ENCODE measurements at regions not wholly inside any gene's neighbourhood (a gene's known extent, or its start where the extent isn't known, plus 50 kb on each side); places are given as distances from the start of the nearest gene placed in this dataset.

- Histone ChIP-seq H3K4me1 (replicated peaks in 1 of 4; ENCODE audit: control insufficient read depth in 3 of 4, insufficient read depth in 4 of 4, low read length in 3 of 4) (no peaks in the 10 kb centered on the region), H3K36me3 (ENCODE audit: control insufficient read depth in 2 of 4, insufficient read depth in 4 of 4, low read length in 3 of 4) (no peaks in the 10 kb centered on the region; a peak in 1 of 8 replicates), H2AK5ac (ENCODE audit: low read depth, low read length) (no peak overlapping the region), H3K14ac (ENCODE audit: insufficient read length) (no peak overlapping the region), H3K4me3 (ENCODE audit: extremely low read depth in 1 of 4, insufficient read depth in 2 of 4, low read depth in 3 of 4, low read length in 4 of 4) (no peak overlapping the region), H3K56ac (replicated peaks; ENCODE audit: insufficient read length, low read depth, low read length) (no peak overlapping the region), H4K8ac (ENCODE audit: extremely low read depth, insufficient read depth, low read length) (no peak overlapping the region), H4K20me1 (replicated peaks in 1 of 2; ENCODE audit: control insufficient read depth in 1 of 2, insufficient read depth in 2 of 2, low read length in 2 of 2) (no peaks in the 10 kb centered on the region), H2BK15ac (ENCODE audit: low read length) (no peak overlapping the region), H3K23me2 (ENCODE audit: low read depth, low read length) (no peaks in the 10 kb centered on the region), H3K18ac (ENCODE audit: extremely low read depth, low read length) (no peak overlapping the region), H3K23ac (ENCODE audit: insufficient read length) (no peak overlapping the region), H3K27ac (ENCODE audit: low read depth, low read length) (no peak overlapping the region), H2AFZ (ENCODE audit: low read length) (no peak overlapping the region), H4K91ac (replicated peaks; ENCODE audit: insufficient read length, low read length) (no peak overlapping the region), H3K4ac (replicated peaks; ENCODE audit: insufficient read length, low read depth, low read length) (no peak overlapping the region), H2BK20ac (ENCODE audit: low read length) (no peak overlapping the region), H3K9ac (replicated peaks in 1 of 4; ENCODE audit: extremely low read depth in 1 of 4, low read depth in 3 of 4, low read length in 3 of 4) (no peak overlapping the region), H2BK120ac (replicated peaks; ENCODE audit: low read depth, low read length) (no peak overlapping the region), H2BK12ac (ENCODE audit: low read depth, low read length) (no peak overlapping the region), H3K27me3 (replicated peaks in 1 of 4; ENCODE audit: control insufficient read depth in 3 of 4, extremely low read depth in 1 of 4, insufficient read depth in 3 of 4, low read length in 3 of 4) (no peaks in the 10 kb centered on the region), H4K5ac (ENCODE audit: insufficient read length, low read depth, low read length) (no peak overlapping the region), H3K4me2 (ENCODE audit: insufficient read depth in 1 of 2, low read depth in 2 of 2, low read length in 2 of 2) (no peak overlapping the region), H2BK5ac (ENCODE audit: low read depth, low read length) (no peak overlapping the region), H3K79me2 (ENCODE audit: control insufficient read depth in 1 of 2, insufficient read depth in 2 of 2, low read length in 2 of 2) (no peaks in the 10 kb centered on the region), H3K9me3 (ENCODE audit: insufficient read depth in 2 of 2, low read depth in 1 of 2, low read length in 1 of 2) (no peaks in the 10 kb centered on the region), H3K79me1 (ENCODE audit: low read depth, low read length) (no peaks in the 10 kb centered on the region)
- 87% methylated on average over 1 of the region's 1 CpG; no CpG with 5 or more reads in 1 of the 2 experiments for WGBS, 2 experiments (ENCODE audit: extremely low coverage in 1 of 2, insufficient coverage in 1 of 2, insufficient read length in 1 of 2, insufficient replicate concordance in 2 of 2, low coverage in 1 of 2, low lambda C conversion rate in 2 of 2, missing lambda C conversion rate in 1 of 2)
- FAIRE-seq (no peak), DNase-seq (ENCODE audit: low read depth in 1 of 2, low spot score in 2 of 2) (no peak)
- TF ChIP-seq TEAD4 (IDR thresholded peaks at IDR 0.05; ENCODE audit: low read depth, low read length): no peak
- no peak for TF ChIP-seq RXRA (IDR thresholded peaks at IDR 0.05; ENCODE audit: insufficient read depth, low read depth, low read length)
- TF ChIP-seq GTF2F1 (IDR thresholded peaks at IDR 0.05; ENCODE audit: borderline replicate concordance, low read depth, low read length): no peak
- TF ChIP-seq HDAC2 (IDR thresholded peaks at IDR 0.05; ENCODE audit: borderline replicate concordance in 1 of 2, low read depth in 2 of 2, low read length in 2 of 2): no peak
- no peak for TF ChIP-seq BRCA1 (IDR thresholded peaks at IDR 0.05; ENCODE audit: low read depth, low read length)
- TF ChIP-seq SP1 (IDR thresholded peaks at IDR 0.05; ENCODE audit: low read depth, low read length): no peak
- TF ChIP-seq SP4 (IDR thresholded peaks at IDR 0.05; ENCODE audit: low read length): no peak
- TF ChIP-seq RNF2 (IDR thresholded peaks at IDR 0.05; ENCODE audit: borderline replicate concordance, low read depth, low read length, missing control alignments, poor library complexity, severe bottlenecking): no peak
- POLR2A ChIA-PET (ENCODE audit: partially characterized antibody): no interaction called here
- CTCF ChIA-PET (ENCODE audit: partially characterized antibody): no interaction called here
Measured at GRCh38 chr5:147979761-147980160, 73.4 kb upstream of the C5orf46 start.

Measured in H1 (cell line).